ENCODE measurements at regions not wholly inside any gene's neighbourhood (a gene's known extent, or its start where the extent isn't known, plus 50 kb on each side); places are given as distances from the start of the nearest gene placed in this dataset.

- DNase-seq = no peak
Measured at GRCh38 chr2:3960106-3960505, 256.7 kb downstream of the DCDC2C start.

- DNase-seq = no peak
Measured at GRCh38 chr2:3962719-3963118, 259.3 kb downstream of the DCDC2C start.

GRCh38 chr2:3965211-3965610 is 261.8 kb downstream of the DCDC2C start:
- no peak for DNase-seq

- no peak for DNase-seq
Measured at GRCh38 chr2:3965953-3966352, 262.6 kb downstream of the DCDC2C start.

- no peak for DNase-seq
Measured at GRCh38 chr2:3966470-3966869, 263.1 kb downstream of the DCDC2C start.

DNA sequence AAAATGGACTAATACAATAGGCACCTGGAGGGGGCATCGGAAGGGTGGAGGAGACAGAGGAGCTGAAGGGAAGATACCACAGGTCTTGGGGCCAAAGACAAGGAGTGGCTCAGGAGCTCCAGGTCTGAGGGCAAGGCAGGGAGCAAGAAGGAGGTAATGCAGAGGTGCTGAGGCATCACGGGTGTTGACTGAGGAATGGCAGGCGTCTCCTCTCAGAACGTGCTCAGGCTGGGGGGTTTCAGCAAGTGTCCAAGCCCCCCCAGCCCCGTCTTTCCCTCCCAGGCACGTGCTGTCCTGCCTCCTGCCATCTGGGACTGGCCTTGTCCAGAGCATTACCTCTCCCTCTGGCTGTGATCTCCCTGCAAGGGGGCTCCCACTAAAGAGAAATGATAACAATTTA is 265.4 kb downstream of the DCDC2C start:
- DNase-seq = no peak

DNA sequence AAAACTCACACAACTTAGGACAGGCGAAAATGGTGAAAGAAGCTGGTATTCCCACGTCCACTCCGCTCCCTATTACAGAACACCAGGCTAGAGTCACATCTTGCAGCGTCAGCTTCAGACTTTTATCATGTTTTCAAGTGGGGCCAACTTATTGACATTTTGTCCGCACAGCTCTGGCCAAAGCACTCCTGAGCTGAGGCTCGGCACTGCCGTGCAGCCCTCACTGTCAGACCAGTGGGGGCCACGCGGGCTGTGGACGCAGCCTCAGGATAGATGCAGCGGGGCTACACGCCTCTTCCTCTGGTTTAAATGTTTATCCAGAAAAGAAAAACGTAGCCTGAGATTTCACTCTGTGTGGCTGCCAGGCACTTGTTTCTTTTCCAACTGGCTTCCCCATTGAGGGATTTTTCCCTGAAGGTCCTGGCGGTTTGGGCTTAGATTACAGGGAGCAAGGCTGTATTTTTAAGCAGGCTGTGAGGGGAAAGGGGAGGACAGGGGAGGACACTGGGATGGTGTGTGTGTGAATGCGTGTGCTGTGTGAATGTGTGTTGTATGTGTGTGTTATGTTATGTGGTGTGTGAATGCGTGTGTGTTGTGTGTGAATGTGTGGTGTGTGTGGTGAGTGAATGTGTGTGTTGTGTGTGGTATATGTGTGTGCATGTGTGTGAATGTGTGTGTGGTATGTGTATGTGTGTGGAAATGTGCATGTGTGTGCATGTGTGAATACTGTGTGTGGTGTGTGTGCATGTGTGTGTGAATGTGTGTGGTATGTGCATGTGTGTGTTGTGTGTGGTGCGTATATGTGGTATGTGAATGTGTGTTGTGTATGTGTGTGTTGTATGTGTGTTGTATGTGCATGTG is 267.6 kb downstream of the DCDC2C start:
- no peak for DNase-seq

GRCh38 chr2:3971652-3972192 is 268.3 kb downstream of the DCDC2C start:
- DNase-seq = no peak

DNA sequence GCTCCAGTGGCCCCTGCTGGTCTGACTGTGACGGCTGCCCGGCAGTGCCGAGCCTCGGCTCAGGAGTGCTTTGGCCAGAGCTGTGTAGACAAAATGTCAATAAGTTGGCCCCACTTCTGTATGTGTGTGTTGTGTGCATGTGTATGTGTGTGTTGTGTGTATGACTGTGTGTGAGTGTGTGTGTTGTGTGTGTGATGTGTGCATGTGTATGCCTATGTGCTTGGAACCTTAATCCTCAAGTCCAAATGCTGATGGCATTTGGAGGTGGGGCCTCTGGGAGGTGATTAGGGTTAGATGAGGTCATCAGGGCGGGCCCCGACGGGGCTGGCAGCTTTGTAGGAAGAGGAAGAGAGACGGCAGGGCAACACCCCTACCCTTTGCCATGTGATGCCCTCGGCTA is 269.0 kb downstream of the DCDC2C start:
- no peak for DNase-seq

- no peak for DNase-seq
Measured at GRCh38 chr2:3974765-3975164, 271.4 kb downstream of the DCDC2C start.

GRCh38 chr2:3981446-3981987 is 278.1 kb downstream of the DCDC2C start:
- no peak for DNase-seq

- no peak for DNase-seq
Measured at GRCh38 chr2:3982160-3982559, 278.8 kb downstream of the DCDC2C start.

- DNase-seq = no peak
Measured at GRCh38 chr2:3986063-3986462, 282.7 kb downstream of the DCDC2C start.

GRCh38 chr2:3986530-3987258 is 283.3 kb downstream of the DCDC2C start:
- no peak for DNase-seq

DNA sequence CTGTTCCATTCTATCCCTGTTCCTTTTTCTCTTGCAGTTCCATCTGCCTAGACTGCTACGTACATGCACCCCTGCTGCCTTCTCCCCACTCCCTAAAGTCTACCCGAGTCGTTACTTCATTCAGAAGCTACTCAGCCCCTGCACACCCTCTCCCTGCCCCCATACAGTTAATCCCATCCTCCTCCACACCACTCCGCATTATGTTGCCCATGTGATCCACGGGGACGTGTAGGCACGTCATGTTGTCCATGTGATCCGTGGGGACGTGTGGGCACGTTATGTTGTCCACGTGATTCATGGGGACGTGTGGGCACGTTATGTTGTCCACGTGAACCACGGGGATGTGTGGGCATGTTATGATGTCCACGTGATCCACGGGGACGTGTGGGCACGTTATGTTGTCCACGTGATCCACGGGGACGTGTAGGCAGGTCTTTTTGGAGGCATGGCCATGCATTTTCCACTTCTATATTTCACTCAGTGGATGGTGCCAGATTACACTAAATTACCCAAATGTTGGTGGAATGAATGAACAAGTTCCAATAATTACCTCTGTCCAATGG is 299.5 kb downstream of the DCDC2C start:
- DNase-seq = no peak

DNA sequence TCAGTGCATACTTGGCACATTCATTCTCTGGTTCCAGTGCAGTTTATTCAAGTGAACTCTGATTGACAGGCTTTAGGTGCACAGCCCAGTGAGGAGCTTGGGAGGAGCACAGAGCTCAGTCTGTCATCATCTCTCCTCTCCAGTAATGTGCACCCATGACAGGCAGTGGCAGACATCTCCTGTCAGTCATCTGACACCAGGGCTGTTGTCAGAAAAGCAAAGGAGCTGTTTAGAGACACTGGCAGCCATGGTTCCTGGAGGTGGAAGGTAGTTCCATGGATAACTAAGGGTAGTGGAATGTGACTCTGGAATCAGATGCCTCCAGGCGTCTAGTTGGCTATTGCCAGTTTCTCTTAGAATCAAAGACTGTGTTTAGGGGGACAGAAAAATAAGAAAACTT is 308.8 kb downstream of the DCDC2C start:
- DNase-seq = no peak

DNA sequence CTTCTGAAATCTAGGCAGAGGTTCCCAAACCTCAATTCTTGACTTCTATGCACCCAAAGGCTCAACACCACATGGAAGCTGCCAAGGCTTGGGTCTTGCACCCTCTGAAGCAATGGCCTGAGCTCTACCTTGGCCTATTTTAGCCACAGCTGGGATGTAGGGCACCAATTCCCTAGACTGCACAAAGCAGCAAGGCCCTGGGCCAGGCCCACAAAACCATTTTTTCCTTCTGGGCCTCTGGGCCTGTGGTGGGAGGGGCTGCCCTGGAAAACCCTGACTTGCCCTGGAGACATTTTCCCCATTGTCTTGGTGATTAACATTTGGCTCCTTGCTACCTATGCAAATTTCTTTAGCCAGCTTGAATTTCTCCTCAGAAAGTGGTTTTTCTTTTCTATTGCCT is 315.2 kb downstream of the DCDC2C start:
- no peak for DNase-seq

DNA sequence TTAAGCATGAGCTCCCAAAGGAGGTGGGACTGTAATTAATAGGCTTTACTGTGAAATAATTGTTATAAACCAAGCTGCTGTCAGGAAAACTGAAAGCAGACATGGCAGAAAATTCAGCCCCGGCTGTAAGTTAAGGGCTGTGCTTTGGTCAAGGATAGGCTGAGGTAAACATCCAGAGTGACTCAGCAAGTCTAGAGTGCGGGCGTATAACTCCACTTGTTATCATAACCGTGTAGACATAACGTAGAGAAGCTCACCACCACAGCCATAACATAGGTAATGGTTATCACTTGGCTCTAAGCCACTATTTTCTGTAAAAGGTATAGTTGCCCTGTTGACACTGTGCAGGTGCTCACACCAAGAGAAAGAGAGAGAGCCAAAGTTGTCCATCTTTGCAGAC is 316.8 kb downstream of the DCDC2C start:
- no peak for DNase-seq

DNA sequence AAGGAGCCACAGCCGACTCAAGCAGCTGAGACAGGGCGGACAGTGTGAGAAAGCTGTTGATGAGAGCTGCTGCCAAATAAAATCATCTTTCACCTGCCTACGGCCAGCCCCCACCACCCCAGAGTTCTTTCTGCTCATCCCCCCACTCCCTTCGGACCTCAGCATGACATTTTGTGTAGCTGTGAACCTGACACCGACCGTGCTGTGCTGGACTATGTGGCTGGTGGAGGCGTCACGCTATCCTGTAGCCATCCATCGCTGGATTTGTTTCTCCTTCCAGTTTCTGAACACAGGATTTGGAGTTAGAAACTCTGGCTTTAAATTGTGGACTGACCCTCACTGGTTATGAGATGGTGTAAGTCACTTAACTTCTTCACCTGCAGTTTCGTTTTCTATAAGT is 317.3 kb downstream of the DCDC2C start:
- no peak for DNase-seq

DNA sequence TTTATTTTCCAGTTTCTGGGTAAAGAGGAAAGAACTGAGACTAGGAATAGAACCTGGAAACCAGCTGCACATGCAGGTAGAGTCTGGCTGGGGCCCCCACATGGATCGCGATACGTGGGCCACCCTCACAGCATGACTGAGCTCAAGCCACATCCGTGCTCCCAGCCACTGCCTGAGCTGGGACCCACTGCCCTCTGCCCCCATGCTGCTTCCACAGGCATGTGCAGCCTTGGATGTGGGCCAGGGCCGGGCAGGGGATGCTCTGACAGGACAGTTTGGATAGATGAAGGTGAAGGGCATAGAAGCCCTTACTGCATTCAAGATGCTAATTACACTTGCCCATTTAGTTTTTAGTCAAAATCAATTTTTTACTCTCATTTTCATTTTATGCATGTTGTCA is 321.2 kb downstream of the DCDC2C start:
- DNase-seq = no peak

DNA sequence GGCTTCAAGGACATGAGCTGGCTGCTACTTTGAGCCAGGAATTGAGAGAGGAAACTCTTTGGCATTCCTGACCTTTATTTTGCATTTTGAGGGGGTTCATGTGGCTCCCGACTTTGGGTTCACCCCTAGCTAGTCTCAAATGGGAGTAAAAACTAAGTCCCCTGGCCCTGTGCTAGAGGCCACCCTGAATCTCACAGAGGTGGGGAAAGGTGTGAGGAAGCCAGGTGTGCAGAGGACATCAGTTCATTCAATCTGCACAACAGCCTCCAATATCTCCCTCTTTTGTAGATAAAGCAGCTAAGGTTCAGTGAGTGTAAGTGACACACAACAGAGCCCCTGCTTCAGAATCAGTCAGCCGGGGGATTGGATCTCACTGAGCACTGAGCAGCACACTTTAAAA is 325.7 kb downstream of the DCDC2C start:
- DNase-seq = no peak

DNA sequence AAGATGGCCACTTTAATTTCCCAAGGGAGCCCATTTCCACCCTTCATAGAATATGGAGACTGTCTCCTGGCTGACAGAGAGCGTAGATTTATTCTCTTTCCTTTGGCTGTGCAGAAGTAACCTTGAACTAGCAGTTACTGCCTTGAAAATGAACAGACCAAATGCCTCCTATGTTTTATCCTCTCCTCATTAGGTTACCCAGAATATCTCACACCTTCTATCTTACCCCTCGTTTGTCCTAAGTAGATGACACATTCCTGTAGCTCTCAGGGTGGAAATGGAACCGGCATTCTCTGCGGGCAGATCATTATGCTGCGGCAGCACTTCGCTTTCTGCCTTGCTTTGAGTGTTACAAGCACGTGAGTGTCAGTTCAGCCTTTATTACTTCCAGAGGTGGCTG is 336.5 kb downstream of the DCDC2C start:
- DNase-seq = no peak

Data from C1 segment of cervical spinal cord (tissue), 14 donors.